SH-SY5Y (cell line): ENCODE measurements at regions not wholly inside any gene's neighbourhood (a gene's known extent, or its start where the extent isn't known, plus 50 kb on each side); places are given as distances from the start of the nearest gene placed in this dataset.

ENCODE experiments used
- GATA2 ChIP-seq: IDR thresholded peaks from 2 replicates; pipeline ENCODE4 v1.6.1; 2011; ENCODE audit warnings: mild to moderate bottlenecking, low read depth, low read length
- GATA3 ChIP-seq: IDR thresholded peaks from 2 replicates; pipeline ENCODE4 v1.6.1; 2011; ENCODE audit warnings: low read depth, mild to moderate bottlenecking, low read length, moderate library complexity

GRCh38 chr14:97657609-97658008 is 860.4 kb downstream of the VRK1 start:
- TF ChIP-seq GATA3 (no peak), GATA2 (no peak)

- no peak for TF ChIP-seq GATA3
- no peak for TF ChIP-seq GATA2
Measured at GRCh38 chr14:97687944-97688630, 890.9 kb downstream of the VRK1 start.

DNA sequence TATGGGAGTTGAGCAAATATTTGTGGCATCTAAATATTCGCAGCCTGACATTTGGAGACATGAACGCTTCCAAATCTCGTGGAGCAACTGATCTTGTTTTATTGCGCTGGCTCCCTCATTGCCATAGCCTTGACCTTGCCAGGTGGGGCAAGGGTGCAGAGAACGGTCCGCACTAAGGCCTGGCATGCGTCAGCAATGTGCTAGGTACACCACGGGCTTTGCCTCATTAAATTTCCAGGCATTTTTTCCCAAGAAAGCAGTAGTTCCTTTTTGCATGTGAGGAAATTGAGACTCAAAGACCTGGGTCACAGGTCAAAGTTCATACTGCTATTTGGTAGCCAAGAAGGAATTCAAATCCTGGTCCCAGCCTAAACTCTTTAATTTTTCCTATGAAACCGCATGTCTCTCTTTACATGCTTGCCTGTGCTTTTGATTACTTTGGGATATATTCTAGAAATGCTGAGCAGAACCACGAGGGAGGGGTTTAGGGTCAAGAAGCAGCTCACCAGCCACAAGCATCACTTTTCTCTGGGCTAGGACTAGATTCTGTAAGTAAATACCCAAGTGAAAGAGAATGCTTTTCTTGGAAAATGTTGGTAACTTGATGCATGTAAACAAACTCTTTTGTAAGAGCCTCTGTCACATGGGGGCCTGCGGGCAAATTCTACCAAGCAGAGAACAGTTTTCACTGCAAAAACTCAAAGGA is 891.6 kb downstream of the VRK1 start:
- TF ChIP-seq GATA3 (no peak), GATA2 (no peak)

- TF ChIP-seq GATA3 (no peak), GATA2 (no peak)
Measured at GRCh38 chr14:97692084-97692483, 894.9 kb downstream of the VRK1 start.

- TF ChIP-seq GATA2 (no peak), GATA3 (no peak)
Measured at GRCh38 chr14:97695456-97695981, 898.3 kb downstream of the VRK1 start.

DNA sequence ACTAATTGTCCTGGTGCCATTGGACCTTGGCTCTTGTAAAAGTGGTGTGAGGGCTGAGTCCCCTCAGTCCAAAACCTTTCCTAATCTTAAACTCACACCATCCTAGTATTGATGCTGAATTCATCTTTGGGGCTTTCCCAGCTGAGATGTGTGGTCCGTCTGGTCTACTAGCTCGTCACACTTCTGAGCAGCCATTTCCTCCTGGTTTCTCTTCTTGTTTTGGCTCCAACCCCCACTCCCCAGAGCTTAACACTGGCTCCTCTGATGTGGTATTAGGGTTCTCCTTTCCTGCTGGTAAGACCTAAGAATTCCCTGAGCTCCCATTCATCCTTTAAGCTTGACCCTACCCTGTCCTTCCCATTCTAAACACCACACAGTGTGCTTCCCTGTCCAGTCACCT is 900.6 kb downstream of the VRK1 start:
- TF ChIP-seq GATA3 (no peak), GATA2 (no peak)

DNA sequence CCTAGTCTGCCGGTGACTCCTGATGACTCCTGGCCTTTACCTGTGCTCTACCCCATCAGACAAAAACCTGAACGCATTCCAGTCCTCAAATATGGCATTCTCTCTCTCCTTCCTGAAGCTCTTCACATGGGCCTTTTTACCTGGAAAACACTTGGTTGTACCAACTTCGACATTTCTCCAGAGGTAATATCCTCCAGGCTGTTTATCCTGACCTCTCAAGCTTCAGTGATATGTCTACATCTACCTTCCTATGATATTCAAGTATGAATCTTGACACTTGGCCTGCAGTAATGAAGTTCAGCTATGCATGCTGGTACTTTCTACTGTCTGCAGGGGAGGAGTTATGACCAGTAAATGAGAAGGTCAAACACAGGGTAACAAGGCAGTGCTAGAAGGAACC is 901.8 kb downstream of the VRK1 start:
- TF ChIP-seq GATA3 = no peak
- no peak for TF ChIP-seq GATA2

DNA sequence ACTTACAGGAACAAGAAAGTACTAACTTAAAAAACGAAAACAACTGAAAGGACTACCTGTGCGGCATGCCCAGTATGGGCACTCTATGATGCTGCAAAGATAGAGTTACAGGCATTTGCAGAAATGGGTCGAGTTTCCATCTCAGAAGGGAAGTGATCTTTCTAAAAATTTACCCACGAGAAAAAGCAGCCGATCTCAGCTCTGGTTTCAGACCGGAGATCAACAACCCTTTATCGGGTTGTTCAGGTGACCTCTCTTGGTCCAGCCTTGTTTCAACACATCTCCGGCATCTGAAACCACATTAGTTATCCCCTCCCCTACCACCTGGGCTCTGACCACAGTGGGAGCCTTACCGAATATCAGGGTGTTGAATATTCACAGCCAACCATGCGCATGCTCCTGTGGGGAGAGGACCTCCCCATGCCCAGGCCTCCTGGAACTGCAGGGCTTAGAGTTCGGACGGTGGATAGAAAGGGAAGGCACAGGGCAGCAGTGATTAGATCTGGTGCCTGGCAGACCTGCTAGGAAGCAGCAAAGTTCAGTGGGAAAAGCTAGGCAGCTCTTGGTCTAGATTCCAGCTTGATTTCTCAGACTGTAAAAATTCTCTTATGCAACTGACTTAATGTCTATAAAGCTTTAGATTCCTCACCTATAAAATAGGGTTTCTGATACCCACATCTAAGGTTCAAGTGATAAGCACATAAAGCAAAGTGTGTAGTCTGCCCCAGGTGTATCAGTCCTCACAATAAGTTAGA is 906.0 kb downstream of the VRK1 start:
- TF ChIP-seq GATA3 = no peak
- TF ChIP-seq GATA2 = no peak

DNA sequence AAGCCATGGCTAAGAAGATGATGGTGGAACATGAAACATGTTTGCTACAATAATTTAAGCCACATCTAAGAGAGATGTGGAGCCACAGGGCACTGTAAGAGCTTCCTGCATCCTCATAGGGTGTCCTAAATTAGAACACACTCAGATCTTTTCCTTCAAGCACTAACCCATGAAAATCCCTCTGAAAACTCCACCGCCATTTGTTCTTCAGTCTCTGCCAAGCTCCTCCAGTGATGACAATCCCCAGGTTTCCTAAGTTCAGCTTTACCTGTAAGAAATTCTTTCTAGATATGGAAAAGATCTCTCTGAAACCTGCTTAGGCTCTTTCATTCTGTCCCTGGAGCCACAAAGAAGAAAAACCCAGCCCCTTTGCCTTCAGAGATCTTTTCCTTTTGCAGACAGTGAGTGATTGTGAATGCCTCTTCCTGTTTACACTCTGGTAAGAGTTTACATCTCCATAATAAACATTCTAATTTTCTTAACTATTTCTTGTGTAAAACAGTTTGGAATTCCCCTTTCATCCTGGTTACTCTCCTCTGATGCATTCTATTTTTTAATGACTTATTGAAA is 907.2 kb downstream of the VRK1 start:
- no peak for TF ChIP-seq GATA2
- no peak for TF ChIP-seq GATA3

DNA sequence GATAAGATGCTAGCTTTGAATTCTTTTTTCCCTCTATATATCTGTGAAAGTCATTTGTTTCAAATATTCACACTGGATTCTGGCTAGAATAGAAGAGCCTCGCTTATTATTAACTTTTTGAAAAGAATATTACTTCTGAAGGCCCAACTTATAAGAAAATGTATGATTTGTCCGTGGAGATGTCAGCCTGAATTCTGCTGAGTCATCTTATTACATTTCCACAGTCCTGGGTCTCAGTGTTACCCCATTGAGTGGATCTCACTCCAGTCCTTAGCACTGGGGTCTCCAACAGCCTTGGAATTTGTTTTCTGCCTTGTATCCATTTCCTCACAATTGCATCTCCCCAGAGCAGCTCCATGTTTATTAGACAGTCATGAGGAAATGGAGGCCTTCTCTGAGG is 907.9 kb downstream of the VRK1 start:
- TF ChIP-seq GATA3 (no peak), GATA2 (no peak)

GRCh38 chr14:97705976-97706375 is 908.8 kb downstream of the VRK1 start:
- TF ChIP-seq GATA3 (no peak), GATA2 (no peak)

DNA sequence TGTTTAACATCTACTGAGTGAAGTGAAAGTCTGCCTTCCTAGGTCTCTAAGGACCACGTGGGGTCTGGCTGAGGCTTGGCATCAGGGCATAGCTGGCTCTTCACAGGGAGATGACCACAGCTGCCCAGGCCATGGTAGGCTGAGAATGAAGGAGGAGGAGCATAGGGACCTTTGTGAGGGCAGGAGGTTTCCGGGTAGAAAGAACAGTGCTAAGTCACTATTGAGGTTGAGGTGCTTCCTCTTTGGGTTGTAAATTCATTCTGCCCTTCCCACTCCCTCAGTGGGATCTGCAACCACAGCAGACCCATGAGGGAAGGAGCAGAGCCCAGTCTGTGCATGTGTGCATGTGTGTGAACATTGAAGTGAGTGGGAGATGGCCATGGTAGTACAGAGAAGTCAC is 909.6 kb downstream of the VRK1 start:
- TF ChIP-seq GATA3 = no peak
- no peak for TF ChIP-seq GATA2

DNA sequence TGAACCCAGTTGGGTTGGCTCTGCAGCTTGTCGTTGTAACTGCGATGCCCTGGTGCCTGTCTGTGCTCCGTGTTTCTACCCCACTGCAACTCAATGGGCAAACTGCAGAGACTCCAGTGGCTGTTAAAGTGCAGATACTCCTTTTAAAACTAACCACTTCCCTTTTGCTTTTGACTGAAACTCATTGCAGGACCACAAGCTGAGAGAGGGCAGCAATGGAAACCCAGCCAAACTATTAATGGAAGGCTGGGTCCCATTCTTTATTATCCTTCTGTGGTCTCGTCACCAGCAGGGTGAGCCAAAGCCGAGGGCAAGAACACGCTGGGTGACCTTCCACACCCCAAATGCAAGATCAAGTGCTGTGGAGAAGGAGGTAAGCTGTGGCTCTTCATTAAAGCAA is 910.4 kb downstream of the VRK1 start:
- TF ChIP-seq GATA2 = no peak
- TF ChIP-seq GATA3 = no peak

DNA sequence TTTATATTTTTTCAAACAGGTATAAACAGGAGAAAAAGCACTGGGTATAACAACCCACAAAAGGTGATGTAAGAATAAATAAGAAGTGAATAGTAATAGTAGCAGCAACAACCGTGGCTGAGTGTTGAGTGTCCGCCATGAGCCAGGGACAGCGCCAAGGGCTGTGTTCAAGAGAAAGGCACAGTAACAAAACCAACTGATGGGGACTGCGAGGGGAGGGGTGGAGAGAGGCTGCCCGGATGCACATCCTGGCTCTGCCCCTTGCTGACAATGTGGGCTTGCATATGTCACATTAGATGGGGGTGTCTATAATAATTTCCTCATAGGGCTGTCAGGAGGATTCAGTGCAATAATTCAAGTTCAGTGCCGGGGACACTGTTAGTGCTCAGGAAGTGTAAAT is 912.4 kb downstream of the VRK1 start:
- TF ChIP-seq GATA2 (no peak), GATA3 (no peak)
